ENCODE measurements at regions not wholly inside any gene's neighbourhood (a gene's known extent, or its start where the extent isn't known, plus 50 kb on each side); places are given as distances from the start of the nearest gene placed in this dataset.

GRCh38 chr2:216761809-216762208 lies 66.5 kb upstream of the IGFBP5 start:
- Histone ChIP-seq H3K27ac (ENCODE audit: low read depth) (no peak overlapping the region), H3K4me2 (no peak overlapping the region), H3K79me2 (replicated peaks; ENCODE audit: insufficient read depth) (no peaks in the 10 kb centered on the region), H2AFZ (no peak overlapping the region), H3K4me1 (ENCODE audit: insufficient read depth) (peaks cover 21% of the 10 kb centered on the region), H3K27me3 (ENCODE audit: insufficient read depth) (no peaks in the 10 kb centered on the region), H3F3A (replicated peaks; ENCODE audit: low read depth) (no peaks in the 10 kb centered on the region), H4K20me1 (replicated peaks; ENCODE audit: insufficient read depth) (no peaks in the 10 kb centered on the region), H3K36me3 (ENCODE audit: insufficient read depth) (no peaks in the 10 kb centered on the region), H3K9me2 (ENCODE audit: insufficient read depth) (peaks cover 6% of the 10 kb centered on the region), H3K4me3 (no peak overlapping the region)
- H3K36me3 Mint-ChIP-seq (ENCODE audit: low read depth) = no peaks in the 10 kb centered on the region
- H3K4me3 Mint-ChIP-seq = no peak overlapping the region
- no peak for DNase-seq (ENCODE audit: low spot score)
- TF ChIP-seq EZH2 (IDR thresholded peaks at IDR 0.05; ENCODE audit: low read depth, unreplicated experiment) (no peak), EZH2phosphoT487 (IDR thresholded peaks at IDR 0.05; ENCODE audit: unreplicated experiment) (no peak), ETS1 (IDR thresholded peaks at IDR 0.05) (no peak), STAT1 (IDR thresholded peaks at IDR 0.05; ENCODE audit: unreplicated experiment) (no peak), ZNF331 (CRISPR knock-in tag; IDR thresholded peaks at IDR 0.05; ENCODE audit: low read depth) (no peak), REST (IDR thresholded peaks at IDR 0.05; ENCODE audit: unreplicated experiment) (no peak), ZNF462 (CRISPR knock-in tag; IDR thresholded peaks at IDR 0.05) (no peak), ZNF114 (CRISPR knock-in tag; IDR thresholded peaks at IDR 0.05) (no peak), CTCF (conservative IDR thresholded peaks at IDR 0.05; ENCODE audit: low read depth in 2 of 2) (no peak), NANOG (IDR thresholded peaks at IDR 0.05; ENCODE audit: borderline replicate concordance) (no peak), CREB1 (CRISPR knock-in tag; IDR thresholded peaks at IDR 0.05; ENCODE audit: low read depth) (no peak), POLR2AphosphoS5 (IDR thresholded peaks at IDR 0.05; ENCODE audit: low read depth) (no peak), JUNB (IDR thresholded peaks at IDR 0.05; ENCODE audit: unreplicated experiment) (no peak)
- no peak overlapping the region for H3K27ac Mint-ChIP-seq
- peaks cover 4% of the 10 kb centered on the region for H3K27me3 Mint-ChIP-seq (ENCODE audit: insufficient read depth, low read depth, poor library complexity)
- H3K9me3 Mint-ChIP-seq = no peaks in the 10 kb centered on the region
- ATAC-seq = no peak
- H3K4me1 Mint-ChIP-seq = peaks cover 32% of the 10 kb centered on the region

All from GM23338 (cell line).